WTC11 (cell line): ENCODE measurements at regions not wholly inside any gene's neighbourhood (a gene's known extent, or its start where the extent isn't known, plus 50 kb on each side); places are given as distances from the start of the nearest gene placed in this dataset.

Source experiments
- ATAC-seq: fragments of 200-7000 bp; cut with Tn5 transposase; 2 replicates; pipeline ENCODE4 v1.10.0; 2021; ENCODE audit warnings: mild to moderate bottlenecking, moderate library complexity
- CTCF ChIA-PET: fragments of 300-600 bp; sonication (Branson Sonifier 250); formaldehyde crosslinking; loops from one replicate; lab custom pipeline; 2021; ENCODE audit warnings: antibody characterized with exemption; lab: Charles Lee
- POLR2A ChIA-PET: fragments of 350-600 bp; sonication (Branson Sonifier 250); formaldehyde crosslinking; loops from one replicate; lab custom pipeline; 2021; ENCODE audit warnings: antibody characterized with exemption; lab: Charles Lee
- DNase-seq: peaks from one replicate; pipeline ENCODE4 v3.0.0; 2021; ENCODE audit warnings: low spot score
- H3K27ac Mint-ChIP-seq: 2 replicates; pipeline ENCODE4 v1.8.0; 2021; ENCODE audit warnings: mixed read lengths
- H3K27me3 Mint-ChIP-seq: 2 replicates; pipeline ENCODE4 v1.8.0; 2021; ENCODE audit warnings: low read depth, mild to moderate bottlenecking, moderate library complexity, mixed read lengths
- H3K36me3 Mint-ChIP-seq: 2 replicates; pipeline ENCODE4 v1.8.0; 2021; ENCODE audit warnings: mixed read lengths
- H3K4me1 Mint-ChIP-seq: 2 replicates; pipeline ENCODE4 v1.8.0; 2022; ENCODE audit warnings: mixed read lengths
- H3K4me3 Mint-ChIP-seq: 2 replicates; pipeline ENCODE4 v1.8.0; 2021; ENCODE audit warnings: mild to moderate bottlenecking, moderate library complexity, mixed read lengths
- H3K9me3 Mint-ChIP-seq: 2 replicates; pipeline ENCODE4 v1.8.0; 2021; ENCODE audit warnings: mixed read lengths
- CBFB ChIP-seq: sonication (generic); formaldehyde crosslinking; IDR thresholded peaks from 2 replicates; pipeline ENCODE4 v1.8.1; 2022; ENCODE audit warnings: mild to moderate bottlenecking, low read depth, missing genetic modification reagents
- CREM ChIP-seq: sonication (generic); formaldehyde crosslinking; IDR thresholded peaks from 2 replicates; pipeline ENCODE4 v1.8.1; 2022; ENCODE audit warnings: mild to moderate bottlenecking, missing genetic modification reagents, moderate library complexity
- GABPB1 ChIP-seq: sonication (generic); formaldehyde crosslinking; IDR thresholded peaks from 2 replicates; pipeline ENCODE4 v1.8.1; 2023; ENCODE audit warnings: mild to moderate bottlenecking, missing genetic modification reagents
- GRHL2 ChIP-seq: fragments of 250-450 bp; sonication (Bioruptor Pico); IDR thresholded peaks from 2 replicates; pipeline ENCODE4 v1.8.0; 2022; ENCODE audit warnings: mild to moderate bottlenecking, moderate library complexity; ENCODE audit not compliant: insufficient replicate concordance, severe bottlenecking
- JUN ChIP-seq: sonication (generic); formaldehyde crosslinking; IDR thresholded peaks from 2 replicates; pipeline ENCODE4 v1.8.0; 2023; ENCODE audit warnings: mild to moderate bottlenecking, missing genetic modification reagents
- NR1H2 ChIP-seq: sonication (generic); formaldehyde crosslinking; IDR thresholded peaks from 2 replicates; pipeline ENCODE4 v1.9.0; 2021; ENCODE audit warnings: mild to moderate bottlenecking, moderate library complexity, missing genetic modification reagents
- SP1 ChIP-seq: sonication (generic); formaldehyde crosslinking; conservative IDR thresholded peaks from 2 replicates; pipeline ENCODE4 v1.8.1; 2022; ENCODE audit warnings: missing genetic modification reagents
- ZNF121 ChIP-seq: sonication (generic); formaldehyde crosslinking; IDR thresholded peaks from 2 replicates; pipeline ENCODE4 v1.8.0; 2023; ENCODE audit warnings: missing genetic modification reagents
- ZNF263 ChIP-seq: sonication (generic); formaldehyde crosslinking; IDR thresholded peaks from 2 replicates; pipeline ENCODE4 v1.8.1; 2022; ENCODE audit warnings: low read depth, mild to moderate bottlenecking, moderate library complexity, missing genetic modification reagents
- ZNF317 ChIP-seq: sonication (generic); formaldehyde crosslinking; IDR thresholded peaks from 2 replicates; pipeline ENCODE4 v1.8.1; 2023; ENCODE audit warnings: low read depth, mild to moderate bottlenecking, moderate library complexity, missing genetic modification reagents, borderline replicate concordance
- ZNF396 ChIP-seq: fragments of 250-450 bp; sonication (Bioruptor Pico); IDR thresholded peaks from 2 replicates; pipeline ENCODE4 v1.8.0; 2021; ENCODE audit warnings: mild to moderate bottlenecking, moderate library complexity, borderline replicate concordance
- TF ChIP-seq, protein P1 (sequence below): fragments of 250-450 bp; sonication (Bioruptor Pico); IDR thresholded peaks from 2 replicates; pipeline ENCODE4 v2.1.2; 2022; ENCODE audit warnings: mild to moderate bottlenecking, moderate library complexity
- TF ChIP-seq, protein P2 (sequence below): sonication (generic); formaldehyde crosslinking; IDR thresholded peaks from 2 replicates; pipeline ENCODE4 v1.8.1; 2022; ENCODE audit warnings: low read depth, missing genetic modification reagents, borderline replicate concordance
- TF ChIP-seq, protein P3 (sequence below): fragments of 200-600 bp; IDR thresholded peaks from 2 replicates; pipeline ENCODE4 v1.8.0; 2022; ENCODE audit warnings: antibody characterized with exemption
- TF ChIP-seq, protein P4 (sequence below): sonication (generic); formaldehyde crosslinking; IDR thresholded peaks from 2 replicates; pipeline ENCODE4 v1.8.0; 2023; ENCODE audit warnings: missing genetic modification reagents, mild to moderate bottlenecking, borderline replicate concordance
- TF ChIP-seq, protein P5 (sequence below): sonication (generic); formaldehyde crosslinking; IDR thresholded peaks from 2 replicates; pipeline ENCODE4 v1.8.0; 2022; ENCODE audit warnings: missing genetic modification reagents
- TF ChIP-seq, protein P6 (sequence below): sonication (generic); formaldehyde crosslinking; IDR thresholded peaks from 2 replicates; pipeline ENCODE4 v1.8.1; 2022; ENCODE audit warnings: mild to moderate bottlenecking, missing genetic modification reagents, moderate library complexity, borderline replicate concordance

DNA sequence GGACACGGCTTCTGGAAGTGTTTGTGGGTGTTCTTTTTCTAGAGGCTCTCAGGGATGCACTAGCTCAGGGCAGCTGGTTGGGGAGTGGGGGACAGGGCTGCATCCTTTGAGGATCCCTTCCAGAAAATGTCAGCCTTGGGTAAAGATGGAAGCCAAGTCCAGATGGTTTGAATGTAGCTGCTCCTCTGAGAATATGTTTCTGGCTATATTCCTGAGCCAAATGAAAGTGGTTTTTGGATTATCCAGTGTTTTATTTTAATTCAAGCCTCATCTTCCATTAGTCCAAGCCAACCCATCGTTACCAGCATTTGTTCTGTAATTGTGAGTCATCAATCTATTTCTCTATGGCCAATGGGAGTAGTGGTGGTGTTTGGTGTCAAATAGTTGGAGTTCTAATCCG lies 70.4 kb downstream of the SPRY4 start:
- DNase-seq (no peak), ATAC-seq (no peak)
- CTCF ChIA-PET, result no interaction called here
- Mint-ChIP-seq H3K9me3 (peaks cover 13% of the 10 kb centered on the region; the same call in 1 of the 2 replicates), H3K27ac (no peak overlapping the region), H3K4me3 (no peak overlapping the region), H3K36me3 (peaks cover 6% of the 10 kb centered on the region; the same call in 1 of the 2 replicates), H3K27me3 (no peaks in the 10 kb centered on the region), H3K4me1 (peaks cover 12% of the 10 kb centered on the region)
- POLR2A ChIA-PET, result no interaction called here
- TF ChIP-seq ZNF121, result no peak
- TF ChIP-seq ZNF317 (CRISPR knock-in tag), result no peak
- no peak for TF ChIP-seq NR1H2
- TF ChIP-seq, protein P1, sequence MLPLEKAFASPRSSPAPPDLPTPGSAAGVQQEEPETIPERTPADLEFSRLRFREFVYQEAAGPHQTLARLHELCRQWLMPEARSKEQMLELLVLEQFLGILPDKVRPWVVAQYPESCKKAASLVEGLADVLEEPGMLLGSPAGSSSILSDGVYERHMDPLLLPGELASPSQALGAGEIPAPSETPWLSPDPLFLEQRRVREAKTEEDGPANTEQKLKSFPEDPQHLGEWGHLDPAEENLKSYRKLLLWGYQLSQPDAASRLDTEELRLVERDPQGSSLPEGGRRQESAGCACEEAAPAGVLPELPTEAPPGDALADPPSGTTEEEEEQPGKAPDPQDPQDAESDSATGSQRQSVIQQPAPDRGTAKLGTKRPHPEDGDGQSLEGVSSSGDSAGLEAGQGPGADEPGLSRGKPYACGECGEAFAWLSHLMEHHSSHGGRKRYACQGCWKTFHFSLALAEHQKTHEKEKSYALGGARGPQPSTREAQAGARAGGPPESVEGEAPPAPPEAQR (CRISPR knock-in tag), result no peak
- TF ChIP-seq CBFB (CRISPR knock-in tag), result no peak
- no peak for TF ChIP-seq GABPB1
- TF ChIP-seq, protein P2, sequence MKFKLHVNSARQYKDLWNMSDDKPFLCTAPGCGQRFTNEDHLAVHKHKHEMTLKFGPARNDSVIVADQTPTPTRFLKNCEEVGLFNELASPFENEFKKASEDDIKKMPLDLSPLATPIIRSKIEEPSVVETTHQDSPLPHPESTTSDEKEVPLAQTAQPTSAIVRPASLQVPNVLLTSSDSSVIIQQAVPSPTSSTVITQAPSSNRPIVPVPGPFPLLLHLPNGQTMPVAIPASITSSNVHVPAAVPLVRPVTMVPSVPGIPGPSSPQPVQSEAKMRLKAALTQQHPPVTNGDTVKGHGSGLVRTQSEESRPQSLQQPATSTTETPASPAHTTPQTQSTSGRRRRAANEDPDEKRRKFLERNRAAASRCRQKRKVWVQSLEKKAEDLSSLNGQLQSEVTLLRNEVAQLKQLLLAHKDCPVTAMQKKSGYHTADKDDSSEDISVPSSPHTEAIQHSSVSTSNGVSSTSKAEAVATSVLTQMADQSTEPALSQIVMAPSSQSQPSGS (CRISPR knock-in tag), result no peak
- no peak for TF ChIP-seq ZNF396 (CRISPR knock-in tag)
- TF ChIP-seq, protein P3, sequence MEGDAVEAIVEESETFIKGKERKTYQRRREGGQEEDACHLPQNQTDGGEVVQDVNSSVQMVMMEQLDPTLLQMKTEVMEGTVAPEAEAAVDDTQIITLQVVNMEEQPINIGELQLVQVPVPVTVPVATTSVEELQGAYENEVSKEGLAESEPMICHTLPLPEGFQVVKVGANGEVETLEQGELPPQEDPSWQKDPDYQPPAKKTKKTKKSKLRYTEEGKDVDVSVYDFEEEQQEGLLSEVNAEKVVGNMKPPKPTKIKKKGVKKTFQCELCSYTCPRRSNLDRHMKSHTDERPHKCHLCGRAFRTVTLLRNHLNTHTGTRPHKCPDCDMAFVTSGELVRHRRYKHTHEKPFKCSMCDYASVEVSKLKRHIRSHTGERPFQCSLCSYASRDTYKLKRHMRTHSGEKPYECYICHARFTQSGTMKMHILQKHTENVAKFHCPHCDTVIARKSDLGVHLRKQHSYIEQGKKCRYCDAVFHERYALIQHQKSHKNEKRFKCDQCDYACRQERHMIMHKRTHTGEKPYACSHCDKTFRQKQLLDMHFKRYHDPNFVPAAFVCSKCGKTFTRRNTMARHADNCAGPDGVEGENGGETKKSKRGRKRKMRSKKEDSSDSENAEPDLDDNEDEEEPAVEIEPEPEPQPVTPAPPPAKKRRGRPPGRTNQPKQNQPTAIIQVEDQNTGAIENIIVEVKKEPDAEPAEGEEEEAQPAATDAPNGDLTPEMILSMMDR, result no peak
- no peak for TF ChIP-seq CREM (CRISPR knock-in tag)
- TF ChIP-seq JUN (CRISPR knock-in tag), result no peak

DNA sequence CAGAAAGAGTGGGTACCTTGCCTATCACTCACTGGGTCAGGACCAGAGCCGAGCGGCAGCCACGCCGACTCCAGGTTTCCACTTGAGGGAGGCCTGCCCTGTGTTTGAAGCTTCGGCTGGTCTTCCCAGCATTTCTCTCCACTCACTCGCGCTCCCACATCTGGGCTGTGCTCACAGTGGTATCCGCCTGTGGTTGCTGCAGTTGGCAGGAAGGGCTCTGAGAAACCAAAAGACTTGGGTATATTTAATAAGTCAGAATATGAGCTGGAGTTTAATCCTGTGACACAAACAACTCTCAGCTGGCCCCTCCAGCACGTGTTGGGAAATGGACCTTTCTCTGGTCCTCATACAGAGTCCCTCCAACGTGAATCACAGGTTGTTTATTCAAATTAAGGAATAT lies 70.9 kb downstream of the SPRY4 start:
- CTCF ChIA-PET, result no interaction called here
- no peak for DNase-seq
- Mint-ChIP-seq H3K36me3 (peaks cover 6% of the 10 kb centered on the region; the same call in 1 of the 2 replicates), H3K4me3 (no peak overlapping the region), H3K4me1 (peaks cover 15% of the 10 kb centered on the region), H3K27ac (no peak overlapping the region), H3K27me3 (peaks cover 3% of the 10 kb centered on the region; the same call in 1 of the 2 replicates), H3K9me3 (peaks cover 13% of the 10 kb centered on the region; the same call in 1 of the 2 replicates)
- ATAC-seq, result peak; percentile 38
- POLR2A ChIA-PET, result no interaction called here
- TF ChIP-seq, protein P1 (CRISPR knock-in tag), result no peak
- TF ChIP-seq ZNF263 (CRISPR knock-in tag) (no peak), SP1 (CRISPR knock-in tag) (no peak), ZNF396 (CRISPR knock-in tag) (no peak), GRHL2 (CRISPR knock-in tag) (no peak)
- TF ChIP-seq, protein P4, sequence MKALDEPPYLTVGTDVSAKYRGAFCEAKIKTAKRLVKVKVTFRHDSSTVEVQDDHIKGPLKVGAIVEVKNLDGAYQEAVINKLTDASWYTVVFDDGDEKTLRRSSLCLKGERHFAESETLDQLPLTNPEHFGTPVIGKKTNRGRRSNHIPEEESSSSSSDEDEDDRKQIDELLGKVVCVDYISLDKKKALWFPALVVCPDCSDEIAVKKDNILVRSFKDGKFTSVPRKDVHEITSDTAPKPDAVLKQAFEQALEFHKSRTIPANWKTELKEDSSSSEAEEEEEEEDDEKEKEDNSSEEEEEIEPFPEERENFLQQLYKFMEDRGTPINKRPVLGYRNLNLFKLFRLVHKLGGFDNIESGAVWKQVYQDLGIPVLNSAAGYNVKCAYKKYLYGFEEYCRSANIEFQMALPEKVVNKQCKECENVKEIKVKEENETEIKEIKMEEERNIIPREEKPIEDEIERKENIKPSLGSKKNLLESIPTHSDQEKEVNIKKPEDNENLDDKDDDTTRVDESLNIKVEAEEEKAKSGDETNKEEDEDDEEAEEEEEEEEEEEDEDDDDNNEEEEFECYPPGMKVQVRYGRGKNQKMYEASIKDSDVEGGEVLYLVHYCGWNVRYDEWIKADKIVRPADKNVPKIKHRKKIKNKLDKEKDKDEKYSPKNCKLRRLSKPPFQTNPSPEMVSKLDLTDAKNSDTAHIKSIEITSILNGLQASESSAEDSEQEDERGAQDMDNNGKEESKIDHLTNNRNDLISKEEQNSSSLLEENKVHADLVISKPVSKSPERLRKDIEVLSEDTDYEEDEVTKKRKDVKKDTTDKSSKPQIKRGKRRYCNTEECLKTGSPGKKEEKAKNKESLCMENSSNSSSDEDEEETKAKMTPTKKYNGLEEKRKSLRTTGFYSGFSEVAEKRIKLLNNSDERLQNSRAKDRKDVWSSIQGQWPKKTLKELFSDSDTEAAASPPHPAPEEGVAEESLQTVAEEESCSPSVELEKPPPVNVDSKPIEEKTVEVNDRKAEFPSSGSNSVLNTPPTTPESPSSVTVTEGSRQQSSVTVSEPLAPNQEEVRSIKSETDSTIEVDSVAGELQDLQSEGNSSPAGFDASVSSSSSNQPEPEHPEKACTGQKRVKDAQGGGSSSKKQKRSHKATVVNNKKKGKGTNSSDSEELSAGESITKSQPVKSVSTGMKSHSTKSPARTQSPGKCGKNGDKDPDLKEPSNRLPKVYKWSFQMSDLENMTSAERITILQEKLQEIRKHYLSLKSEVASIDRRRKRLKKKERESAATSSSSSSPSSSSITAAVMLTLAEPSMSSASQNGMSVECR, result no peak
- TF ChIP-seq, protein P5, sequence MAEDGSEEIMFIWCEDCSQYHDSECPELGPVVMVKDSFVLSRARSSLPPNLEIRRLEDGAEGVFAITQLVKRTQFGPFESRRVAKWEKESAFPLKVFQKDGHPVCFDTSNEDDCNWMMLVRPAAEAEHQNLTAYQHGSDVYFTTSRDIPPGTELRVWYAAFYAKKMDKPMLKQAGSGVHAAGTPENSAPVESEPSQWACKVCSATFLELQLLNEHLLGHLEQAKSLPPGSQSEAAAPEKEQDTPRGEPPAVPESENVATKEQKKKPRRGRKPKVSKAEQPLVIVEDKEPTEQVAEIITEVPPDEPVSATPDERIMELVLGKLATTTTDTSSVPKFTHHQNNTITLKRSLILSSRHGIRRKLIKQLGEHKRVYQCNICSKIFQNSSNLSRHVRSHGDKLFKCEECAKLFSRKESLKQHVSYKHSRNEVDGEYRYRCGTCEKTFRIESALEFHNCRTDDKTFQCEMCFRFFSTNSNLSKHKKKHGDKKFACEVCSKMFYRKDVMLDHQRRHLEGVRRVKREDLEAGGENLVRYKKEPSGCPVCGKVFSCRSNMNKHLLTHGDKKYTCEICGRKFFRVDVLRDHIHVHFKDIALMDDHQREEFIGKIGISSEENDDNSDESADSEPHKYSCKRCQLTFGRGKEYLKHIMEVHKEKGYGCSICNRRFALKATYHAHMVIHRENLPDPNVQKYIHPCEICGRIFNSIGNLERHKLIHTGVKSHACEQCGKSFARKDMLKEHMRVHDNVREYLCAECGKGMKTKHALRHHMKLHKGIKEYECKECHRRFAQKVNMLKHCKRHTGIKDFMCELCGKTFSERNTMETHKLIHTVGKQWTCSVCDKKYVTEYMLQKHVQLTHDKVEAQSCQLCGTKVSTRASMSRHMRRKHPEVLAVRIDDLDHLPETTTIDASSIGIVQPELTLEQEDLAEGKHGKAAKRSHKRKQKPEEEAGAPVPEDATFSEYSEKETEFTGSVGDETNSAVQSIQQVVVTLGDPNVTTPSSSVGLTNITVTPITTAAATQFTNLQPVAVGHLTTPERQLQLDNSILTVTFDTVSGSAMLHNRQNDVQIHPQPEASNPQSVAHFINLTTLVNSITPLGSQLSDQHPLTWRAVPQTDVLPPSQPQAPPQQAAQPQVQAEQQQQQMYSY (CRISPR knock-in tag), result no peak
- TF ChIP-seq, protein P6, sequence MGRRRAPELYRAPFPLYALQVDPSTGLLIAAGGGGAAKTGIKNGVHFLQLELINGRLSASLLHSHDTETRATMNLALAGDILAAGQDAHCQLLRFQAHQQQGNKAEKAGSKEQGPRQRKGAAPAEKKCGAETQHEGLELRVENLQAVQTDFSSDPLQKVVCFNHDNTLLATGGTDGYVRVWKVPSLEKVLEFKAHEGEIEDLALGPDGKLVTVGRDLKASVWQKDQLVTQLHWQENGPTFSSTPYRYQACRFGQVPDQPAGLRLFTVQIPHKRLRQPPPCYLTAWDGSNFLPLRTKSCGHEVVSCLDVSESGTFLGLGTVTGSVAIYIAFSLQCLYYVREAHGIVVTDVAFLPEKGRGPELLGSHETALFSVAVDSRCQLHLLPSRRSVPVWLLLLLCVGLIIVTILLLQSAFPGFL (CRISPR knock-in tag), result no peak
